ENCODE measurements at regions not wholly inside any gene's neighbourhood (a gene's known extent, or its start where the extent isn't known, plus 50 kb on each side); places are given as distances from the start of the nearest gene placed in this dataset.

- Histone ChIP-seq H4K8ac (ENCODE audit: low read depth in 2 of 2, low read length in 2 of 2) (no peak overlapping the region), H3K4me1 (ENCODE audit: control insufficient read depth, insufficient read depth, low read length) (no peaks in the 10 kb centered on the region; the same call in 1 of the 2 replicates), H3K14ac (replicated peaks; ENCODE audit: low read depth, low read length) (no peak overlapping the region), H2BK5ac (ENCODE audit: low read depth, low read length, poor library complexity, severe bottlenecking) (no peak overlapping the region), H3K4ac (ENCODE audit: low read depth, low read length) (no peak overlapping the region), H4K5ac (ENCODE audit: low read depth, low read length) (no peak overlapping the region; the same call in none of the 2 replicates), H3K9me3 (ENCODE audit: control insufficient read depth, insufficient read depth, low read length) (no peaks in the 10 kb centered on the region), H3K4me3 (ENCODE audit: insufficient read depth, low read depth, low read length) (no peak overlapping the region), H3K9me1 (ENCODE audit: insufficient read depth, low read length) (no peaks in the 10 kb centered on the region), H2BK120ac (ENCODE audit: low read depth, low read length) (no peak overlapping the region), H2BK20ac (ENCODE audit: low read depth, low read length) (no peak overlapping the region), H2AK9ac (replicated peaks; ENCODE audit: low read depth, low read length, poor library complexity) (no peak overlapping the region), H2BK15ac (ENCODE audit: low read depth, low read length) (no peak overlapping the region), H2AK5ac (ENCODE audit: low read depth, low read length) (no peak overlapping the region), H3K9ac (ENCODE audit: low read depth, low read length) (no peak overlapping the region), H3K27me3 (ENCODE audit: control insufficient read depth, insufficient read depth, low read length) (no peaks in the 10 kb centered on the region), H4K91ac (ENCODE audit: insufficient read depth, low read depth, low read length) (no peak overlapping the region), H3K79me1 (ENCODE audit: low read depth in 1 of 2, low read length in 2 of 2) (no peaks in the 10 kb centered on the region), H3K4me2 (ENCODE audit: low read depth, low read length) (no peak overlapping the region), H3K27ac (ENCODE audit: insufficient read depth, low read length) (no peak overlapping the region), H4K20me1 (ENCODE audit: insufficient read depth, low read length) (no peaks in the 10 kb centered on the region), H3K56ac (ENCODE audit: extremely low read depth, insufficient read depth, low read length) (no peak overlapping the region), H3K36me3 (ENCODE audit: control insufficient read depth, insufficient read depth, low read length) (no peaks in the 10 kb centered on the region), H3K18ac (ENCODE audit: low read depth, low read length) (peak overlapping the region; percentile 52; the same call in 1 of the 2 replicates), H3K23ac (ENCODE audit: low read depth, low read length) (no peak overlapping the region), H2AFZ (replicated peaks; ENCODE audit: low read length, poor library complexity) (no peak overlapping the region)
- ChIA-PET POLR2A (ENCODE audit: unreplicated experiment) (no interaction called here), CTCF (no interaction called here)
- BruUV-seq (replicated peaks), result no TSS peak
- dilution Hi-C loops (cut with HindIII; ENCODE audit: low sequenced_read_pairs, unreplicated experiment), result no loop called here
- in situ Hi-C loops (cut with MboI; ENCODE audit: low sequenced_read_pairs), result no loop called here
- ATAC-seq (ENCODE audit: low read depth) (no peak), DNase-seq (no peak)
- TF ChIP-seq NFE2L2 (IDR thresholded peaks at IDR 0.05; ENCODE audit: low read depth, low read length), result no peak
- no peak for TF ChIP-seq FOS (IDR thresholded peaks at IDR 0.05; ENCODE audit: low read depth, low read length)
- no peak for TF ChIP-seq CHD1 (IDR thresholded peaks at IDR 0.05; ENCODE audit: low read depth, low read length)
- TF ChIP-seq RFX5 (IDR thresholded peaks at IDR 0.05; ENCODE audit: low read depth, low read length), result no peak
- TF ChIP-seq, protein P1, sequence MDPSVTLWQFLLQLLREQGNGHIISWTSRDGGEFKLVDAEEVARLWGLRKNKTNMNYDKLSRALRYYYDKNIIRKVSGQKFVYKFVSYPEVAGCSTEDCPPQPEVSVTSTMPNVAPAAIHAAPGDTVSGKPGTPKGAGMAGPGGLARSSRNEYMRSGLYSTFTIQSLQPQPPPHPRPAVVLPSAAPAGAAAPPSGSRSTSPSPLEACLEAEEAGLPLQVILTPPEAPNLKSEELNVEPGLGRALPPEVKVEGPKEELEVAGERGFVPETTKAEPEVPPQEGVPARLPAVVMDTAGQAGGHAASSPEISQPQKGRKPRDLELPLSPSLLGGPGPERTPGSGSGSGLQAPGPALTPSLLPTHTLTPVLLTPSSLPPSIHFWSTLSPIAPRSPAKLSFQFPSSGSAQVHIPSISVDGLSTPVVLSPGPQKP (IDR thresholded peaks at IDR 0.05; ENCODE audit: borderline replicate concordance, low read depth, low read length), result no peak
- no peak for TF ChIP-seq SMC3 (IDR thresholded peaks at IDR 0.05; ENCODE audit: low read depth, low read length)
- TF ChIP-seq RCOR1 (IDR thresholded peaks at IDR 0.05; ENCODE audit: insufficient replicate concordance, low read length), result no peak
- no peak for TF ChIP-seq MAFK (IDR thresholded peaks at IDR 0.05; ENCODE audit: low read depth, low read length)
- TF ChIP-seq RAD21 (IDR thresholded peaks at IDR 0.05; ENCODE audit: low read length), result no peak
- no peak for TF ChIP-seq MXI1 (IDR thresholded peaks at IDR 0.05; ENCODE audit: borderline replicate concordance, low read depth, low read length)
- no peak for TF ChIP-seq USF2 (IDR thresholded peaks at IDR 0.05; ENCODE audit: low read depth, low read length)
- TF ChIP-seq CEBPB (IDR thresholded peaks at IDR 0.05; ENCODE audit: low read depth, low read length), result no peak
- no CpG with 5 or more reads among the region's 1 CpG for WGBS, 2 experiments (ENCODE audit: extremely low coverage in 2 of 2, insufficient read length in 1 of 2)
- intact Hi-C loops (cut with micrococcal nuclease), result loop anchor here (10.0 kb wide), 1 partner anchor 242 kb away; no protein-coding TSS in a partner anchor
These were observed 143.2 kb upstream of the TRPC6 start for GRCh38 chr11:101726988-101727387.

Data from IMR-90 (cell line).